Bronchial epithelial cell (primary cell): ENCODE measurements at regions not wholly inside any gene's neighbourhood (a gene's known extent, or its start where the extent isn't known, plus 50 kb on each side); places are given as distances from the start of the nearest gene placed in this dataset.
"Not testable (repeated sequence)": the region's sequence is repeated elsewhere in the genome, so short reads cannot be mapped to it uniquely, and the experiment has no call there.

Experiments used
- DNase-seq: peaks from one replicate; pipeline ENCODE4 v3.0.0-alpha.2; 2010; ENCODE audit warnings: low read depth
- FAIRE-seq: peaks from 2 replicates; lab custom pipeline; 2011; peaks lifted over from hg19 to GRCh38; lab: Jason Lieb, UNC
- H3K27me3 ChIP-seq: 2 replicates; pipeline ENCODE4 v1.5.1; 2011; ENCODE audit warnings: low read length; ENCODE audit not compliant: control insufficient read depth, insufficient read depth
- H3K36me3 ChIP-seq: 2 replicates; pipeline ENCODE4 v1.5.1; 2011; ENCODE audit warnings: low read length; ENCODE audit not compliant: control insufficient read depth, insufficient read depth
- H3K4me3 ChIP-seq: 2 replicates; pipeline ENCODE4 v1.5.1; 2011; ENCODE audit warnings: mild to moderate bottlenecking, low read depth, low read length, control low read depth
- CTCF ChIP-seq: IDR thresholded peaks from 2 replicates; pipeline ENCODE4 v1.5.1; 2011; ENCODE audit warnings: mild to moderate bottlenecking, moderate library complexity, low read length, control low read depth, inconsistent platforms; ENCODE audit not compliant: insufficient read depth, severe bottlenecking

GRCh38 chr2:187617905-187618304, 63.7 kb upstream of the TFPI start:
- DNase-seq = no peak
- no peak for TF ChIP-seq CTCF
- no peak overlapping the region for H3K4me3 ChIP-seq
- no peak for FAIRE-seq
- H3K27me3 ChIP-seq = no peaks in the 10 kb centered on the region
- no peaks in the 10 kb centered on the region for H3K36me3 ChIP-seq

- DNase-seq (no peak), FAIRE-seq (no peak)
- Histone ChIP-seq H3K27me3 (no peaks in the 10 kb centered on the region), H3K4me3 (no peak overlapping the region), H3K36me3 (no peaks in the 10 kb centered on the region)
- TF ChIP-seq CTCF = no peak
These were observed 64.6 kb upstream of the TFPI start for GRCh38 chr2:187618813-187619212.

GRCh38 chr2:187627153-187627552, 72.9 kb upstream of the TFPI start:
- TF ChIP-seq CTCF = no peak
- Histone ChIP-seq H3K36me3 (no peaks in the 10 kb centered on the region), H3K27me3 (no peaks in the 10 kb centered on the region), H3K4me3 (no peak overlapping the region)
- DNase-seq = no peak
- no peak for FAIRE-seq

GRCh38 chr2:187636731-187637391, 82.6 kb upstream of the TFPI start:
- H3K27me3 ChIP-seq, DNase-seq, H3K36me3 ChIP-seq, H3K4me3 ChIP-seq, FAIRE-seq: not testable (repeated sequence)

GRCh38 chr2:187637392-187637740, 83.1 kb upstream of the TFPI start:
- not testable (repeated sequence) for H3K36me3 ChIP-seq, DNase-seq, H3K4me3 ChIP-seq, FAIRE-seq, H3K27me3 ChIP-seq

GRCh38 chr2:187637771-187638170, 83.5 kb upstream of the TFPI start:
- DNase-seq, H3K36me3 ChIP-seq, H3K27me3 ChIP-seq, H3K4me3 ChIP-seq, FAIRE-seq: not testable (repeated sequence)

GRCh38 chr2:187638840-187639239, 84.6 kb upstream of the TFPI start:
- DNase-seq (no peak), FAIRE-seq (no peak)
- Histone ChIP-seq H3K36me3 (no peaks in the 10 kb centered on the region), H3K27me3 (no peaks in the 10 kb centered on the region), H3K4me3 (no peak overlapping the region)
- no peak for TF ChIP-seq CTCF
